HCT116 (cell line): ENCODE measurements at regions not wholly inside any gene's neighbourhood (a gene's known extent, or its start where the extent isn't known, plus 50 kb on each side); places are given as distances from the start of the nearest gene placed in this dataset.

Experiments
- ATAC-seq: fragments of 200-7000 bp; cut with Tn5 transposase; 2 replicates; pipeline ENCODE4 v1.9.1; 2020; ENCODE audit warnings: mild to moderate bottlenecking, moderate library complexity
- BruUV-seq: library from RNA; stranded (reverse); fragments of 400-500 nt; replicated peaks from 2 replicates; lab custom pipeline; 2021; lab: Mats Ljungman, UMichigan
- CTCF ChIA-PET: fragments of 300-600 bp; sonication (Branson Sonifier 250); formaldehyde crosslinking; loops from one replicate; lab custom pipeline; 2021; ENCODE audit warnings: antibody characterized with exemption; lab: Charles Lee
- POLR2A ChIA-PET: fragments of 300-600, 350-600 bp; sonication (Branson Sonifier 250); formaldehyde crosslinking; loops from one replicate; lab custom pipeline; 2021; ENCODE audit warnings: antibody characterized with exemption; lab: Charles Lee
- RAD21 ChIA-PET, 2 experiments: fragments of 300-600 bp; sonication (Branson Sonifier 250); formaldehyde crosslinking; loops; one replicate each; lab custom pipeline; 2023; ENCODE audit warnings: low total read pairs in 2 of 2; ENCODE audit not compliant: uncharacterized antibody in 2 of 2, unreplicated experiment in 2 of 2, low non-redundant PET in 1 of 2; lab: Charles Lee
- DNase-seq: peaks from one replicate; pipeline ENCODE4 v3.0.0-alpha.2; 2010; ENCODE audit warnings: low read depth, low spot score
- H2AFZ ChIP-seq: fragments of 200-600 bp; shearing (Covaris generic), sonication (generic); 2 replicates; pipeline ENCODE4 v1.6.1; 2017; ENCODE audit warnings: low read depth, mixed run types, mixed read lengths, antibody characterized with exemption, low read length; ENCODE audit not compliant: poor library complexity, severe bottlenecking
- H3K27ac ChIP-seq: 2 replicates; pipeline ENCODE4 v1.5.1; 2012; ENCODE audit warnings: low read depth, low read length
- H3K27me3 ChIP-seq: fragments of 200-600 bp; sonication (generic); 2 replicates; pipeline ENCODE4 v1.6.1; 2016; ENCODE audit warnings: mixed run types, low read length, mixed read lengths; ENCODE audit not compliant: insufficient read depth
- H3K36me3 ChIP-seq, 2 experiments: fragments of 200-500 bp in 1 of 2; fragments of 200-600 bp in 1 of 2; sonication (Bioruptor generic) in 1 of 2; sonication (generic) in 1 of 2; 2 replicates each; pipeline versions ENCODE4 v1.5.1 to v1.6.1; 2014 to 2016; ENCODE audit warnings: low read length in 2 of 2, inconsistent platforms in 1 of 2, mixed read lengths in 1 of 2, mixed run types in 1 of 2; ENCODE audit not compliant: insufficient read depth in 2 of 2, control insufficient read depth in 1 of 2
- H3K4me1 ChIP-seq, 2 experiments: fragments of 200-600 bp in 1 of 2; sonication (generic) in 1 of 2; 2 replicates each; pipeline versions ENCODE4 v1.5.1 to v1.6.1; 2012 to 2017; ENCODE audit warnings: low read length in 2 of 2, inconsistent platforms in 1 of 2, mild to moderate bottlenecking in 1 of 2, mixed read lengths in 1 of 2, mixed run types in 1 of 2, moderate library complexity in 1 of 2; ENCODE audit not compliant: insufficient read depth in 2 of 2, control insufficient read depth in 1 of 2
- H3K4me2 ChIP-seq: fragments of 200-600 bp; sonication (generic); 2 replicates; pipeline ENCODE4 v1.6.1; 2017; ENCODE audit warnings: mixed run types, low read length, mixed read lengths
- H3K4me3 ChIP-seq, 2 experiments: fragments of 200-600 bp in 1 of 2; sonication (generic) in 1 of 2; replicated peaks in 1 of 2; 2 replicates each; pipeline ENCODE4 v1.5.1; 2011 to 2016; ENCODE audit warnings: low read length in 2 of 2, control low read depth in 1 of 2, low read depth in 1 of 2, mild to moderate bottlenecking in 1 of 2, mixed read lengths in 1 of 2, mixed run types in 1 of 2
- H3K79me2 ChIP-seq: fragments of 200-600 bp; sonication (generic); 2 replicates; pipeline ENCODE4 v1.6.1; 2017; ENCODE audit warnings: mild to moderate bottlenecking, mixed run types, low read length, moderate library complexity, mixed read lengths; ENCODE audit not compliant: insufficient read depth
- H3K9ac ChIP-seq: fragments of 200-600 bp; sonication (generic); 2 replicates; pipeline ENCODE4 v1.6.1; 2016; ENCODE audit warnings: low read length, mixed read lengths
- H3K9me2 ChIP-seq: fragments of 200-600 bp; sonication (generic), shearing (Covaris generic); 2 replicates; pipeline ENCODE4 v1.6.1; 2017; ENCODE audit warnings: mixed run types, mild to moderate bottlenecking, moderate library complexity; ENCODE audit not compliant: insufficient read depth
- H3K9me3 ChIP-seq, 2 experiments: fragments of 200-500 bp in 1 of 2; fragments of 200-600 bp in 1 of 2; sonication (Bioruptor generic) in 1 of 2; sonication (generic) in 1 of 2; 2 replicates each; pipeline ENCODE4 v1.6.1; 2014 to 2017; ENCODE audit warnings: low read length in 2 of 2, mixed read lengths in 2 of 2, inconsistent platforms in 1 of 2, low read depth in 1 of 2, mild to moderate bottlenecking in 1 of 2, mixed run types in 1 of 2, moderate library complexity in 1 of 2; ENCODE audit not compliant: control insufficient read depth in 1 of 2, insufficient read depth in 1 of 2
- H4K20me1 ChIP-seq: fragments of 200-600 bp; sonication (generic), shearing (Covaris generic); 2 replicates; pipeline ENCODE4 v1.6.1; 2017; ENCODE audit warnings: mixed run types, mild to moderate bottlenecking, moderate library complexity; ENCODE audit not compliant: insufficient read depth
- ATF3 ChIP-seq: IDR thresholded peaks from 2 replicates; pipeline ENCODE4 v1.6.1; 2012
- CBX3 ChIP-seq: IDR thresholded peaks from 2 replicates; pipeline ENCODE4 v1.6.1; 2012; ENCODE audit warnings: low read depth
- CEBPB ChIP-seq: IDR thresholded peaks from 2 replicates; pipeline ENCODE4 v1.6.1; 2012; ENCODE audit warnings: low read depth
- CTCF ChIP-seq, 3 experiments: fragments of 200-600 bp in 1 of 3; sonication (generic) in 1 of 3; IDR thresholded peaks in 2 of 3; conservative IDR thresholded peaks in 1 of 3; 2 replicates each; pipeline ENCODE4 v1.5.1; 2012 to 2017; ENCODE audit warnings: low read depth in 2 of 3, low read length in 2 of 3, antibody characterized with exemption in 1 of 3, borderline replicate concordance in 1 of 3, control low read depth in 1 of 3, mild to moderate bottlenecking in 1 of 3, mixed read lengths in 1 of 3, mixed run types in 1 of 3, moderate library complexity in 1 of 3; ENCODE audit not compliant: insufficient read depth in 1 of 3
- ELF1 ChIP-seq: IDR thresholded peaks from 2 replicates; pipeline ENCODE4 v1.6.1; 2012; ENCODE audit warnings: low read depth, borderline replicate concordance
- EZH2 ChIP-seq: fragments of 200-600 bp; sonication (generic); IDR thresholded peaks from 2 replicates; pipeline ENCODE4 v1.6.1; 2017; ENCODE audit warnings: antibody characterized with exemption, mixed run types
- EZH2phosphoT487 ChIP-seq: fragments of 200-600 bp; IDR thresholded peaks from 2 replicates; pipeline ENCODE4 v1.6.1; 2018; ENCODE audit warnings: antibody characterized with exemption, borderline replicate concordance
- JUND ChIP-seq: IDR thresholded peaks from 2 replicates; pipeline ENCODE4 v1.6.1; 2012
- MAX ChIP-seq: IDR thresholded peaks from 2 replicates; pipeline ENCODE4 v1.6.1; 2012
- POLR2AphosphoS5 ChIP-seq: IDR thresholded peaks from 2 replicates; pipeline ENCODE4 v1.6.1; 2011; ENCODE audit warnings: mild to moderate bottlenecking, low read depth, low read length, moderate library complexity
- RAD21 ChIP-seq: IDR thresholded peaks from 2 replicates; pipeline ENCODE4 v1.6.1; 2012; ENCODE audit warnings: low read depth, mild to moderate bottlenecking
- REST ChIP-seq: IDR thresholded peaks from 2 replicates; pipeline ENCODE4 v1.6.1; 2012; ENCODE audit warnings: low read depth
- SRF ChIP-seq: IDR thresholded peaks from 2 replicates; pipeline ENCODE4 v1.6.1; 2012; ENCODE audit warnings: low read depth
- YY1 ChIP-seq: IDR thresholded peaks from 2 replicates; pipeline ENCODE4 v1.6.1; 2011; ENCODE audit warnings: low read length, low read depth, moderate library complexity, mild to moderate bottlenecking; ENCODE audit not compliant: insufficient replicate concordance; ENCODE audit errors: extremely low read depth
- ZFX ChIP-seq: fragments of 450-650 bp; IDR thresholded peaks from 2 replicates; pipeline ENCODE4 v1.6.1; 2017
- ZNF274 ChIP-seq: fragments of 200-500 bp; sonication (Bioruptor generic); IDR thresholded peaks from 2 replicates; pipeline ENCODE4 v1.6.1; 2014; ENCODE audit warnings: mild to moderate bottlenecking, low read depth, low read length, inconsistent platforms
- intact Hi-C: fragments of 100-400 bp; cut with micrococcal nuclease; formaldehyde crosslinking; loops from 2 replicates; pipeline ENCODE4 v1.10.0; 2022

DNA sequence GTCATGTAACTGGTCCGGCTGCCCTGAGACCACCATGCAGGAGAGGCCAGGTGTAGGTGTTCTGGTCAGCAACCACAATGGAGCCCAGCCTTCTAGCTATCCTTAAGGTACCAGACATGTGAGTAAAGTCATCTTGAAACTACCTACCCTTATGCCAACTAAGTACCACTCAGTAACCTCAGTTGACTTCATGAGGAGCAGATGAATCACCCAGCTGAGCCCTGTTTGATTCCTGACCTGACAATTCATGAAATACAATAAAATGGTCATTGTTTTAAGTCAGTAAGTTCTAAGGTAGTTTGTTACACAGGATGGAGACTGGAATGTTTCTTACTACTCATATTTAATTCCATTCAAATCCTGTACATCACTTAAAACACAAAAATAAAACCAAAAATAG lies 113.1 kb upstream of the LMO4 start:
- Histone ChIP-seq H3K27ac (no peak overlapping the region), H3K36me3 (no peaks in the 10 kb centered on the region), H3K9ac (no peak overlapping the region), H2AFZ (no peak overlapping the region), H3K9me2 (no peaks in the 10 kb centered on the region), H3K4me2 (no peak overlapping the region), H3K27me3 (no peaks in the 10 kb centered on the region), H3K4me3 (no peak overlapping the region), H4K20me1 (no peaks in the 10 kb centered on the region), H3K4me1 (no peaks in the 10 kb centered on the region), H3K9me3 (no peaks in the 10 kb centered on the region), H3K79me2 (no peaks in the 10 kb centered on the region)
- no TSS peak for BruUV-seq
- no peak for TF ChIP-seq EZH2phosphoT487
- no peak for TF ChIP-seq ZFX
- no peak for TF ChIP-seq YY1
- no peak for TF ChIP-seq POLR2AphosphoS5
- no peak for TF ChIP-seq ZNF274
- TF ChIP-seq SRF: no peak
- no peak for TF ChIP-seq RAD21
- no peak for TF ChIP-seq ATF3
- no peak for TF ChIP-seq CEBPB
- no peak for TF ChIP-seq ELF1
- TF ChIP-seq CTCF (IDR thresholded peaks at IDR 0.05 in 2 of 3, conservative IDR thresholded peaks at IDR 0.05 in 1 of 3; ENCODE audit: borderline replicate concordance in 1 of 3, insufficient read depth in 1 of 3, low read depth in 2 of 3, low read length in 2 of 3): no peak
- TF ChIP-seq MAX: no peak
- no peak for TF ChIP-seq CBX3
- TF ChIP-seq JUND: no peak
- no peak for TF ChIP-seq REST
- TF ChIP-seq EZH2: no peak
- ChIA-PET CTCF (no interaction called here), POLR2A (no interaction called here), RAD21 (no interaction called here)
- DNase-seq (no peak), ATAC-seq (no peak)
- intact Hi-C loops: no loop called here
